ENCODE measurements at regions not wholly inside any gene's neighbourhood (a gene's known extent, or its start where the extent isn't known, plus 50 kb on each side); places are given as distances from the start of the nearest gene placed in this dataset.

DNA sequence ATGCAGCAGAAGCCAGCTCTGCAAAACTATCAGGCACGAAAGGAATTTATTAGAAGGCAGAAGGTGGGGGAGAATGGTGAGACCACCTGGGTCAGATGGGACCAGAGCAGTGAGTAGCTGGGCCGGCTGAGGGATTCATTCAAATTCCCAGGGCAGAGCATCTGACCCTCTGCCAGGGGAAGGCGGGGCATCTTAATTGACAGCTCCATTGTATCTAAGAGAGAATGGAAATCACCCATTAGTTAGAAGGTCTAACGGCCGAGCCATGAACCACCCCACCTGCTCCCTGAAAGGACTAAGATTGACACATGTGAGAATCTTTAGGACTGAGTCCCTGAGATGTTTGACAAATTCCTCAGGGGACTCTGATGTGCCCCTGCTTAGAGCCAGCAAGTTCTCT, 83.7 kb downstream of the PHETA1 start:
- Mint-ChIP-seq H3K4me1 (ENCODE audit: low read depth) (no peaks in the 10 kb centered on the region), H3K36me3 (peaks cover 5% of the 10 kb centered on the region), H3K4me3 (no peak overlapping the region), H3K9me3 (ENCODE audit: low read depth) (peaks cover 4% of the 10 kb centered on the region), H3K27ac (no peak overlapping the region), H3K27me3 (no peaks in the 10 kb centered on the region)

DNA sequence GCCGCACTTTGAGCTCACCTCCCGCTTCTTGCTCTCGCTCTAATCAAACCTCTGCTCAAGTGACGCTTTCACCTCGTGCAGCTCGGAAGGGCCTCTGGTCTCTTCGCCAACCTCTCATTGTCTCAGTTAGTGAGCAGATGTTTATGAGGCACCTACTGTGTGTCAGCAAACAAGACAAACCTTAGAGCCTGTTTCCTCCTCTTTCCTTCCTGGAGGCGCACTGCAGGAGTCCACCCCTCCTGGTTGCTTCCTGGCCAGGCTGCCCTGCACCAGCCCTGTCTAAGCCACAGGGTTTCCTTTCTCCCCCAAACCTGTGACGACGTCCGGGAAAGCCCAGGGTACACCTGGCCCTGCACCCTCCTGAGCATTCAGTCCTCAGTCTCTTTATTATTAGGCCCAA, 84.2 kb downstream of the PHETA1 start:
- H3K9me3 Mint-ChIP-seq (ENCODE audit: low read depth), result peaks cover 4% of the 10 kb centered on the region
- no peak overlapping the region for H3K27ac Mint-ChIP-seq
- peaks cover 5% of the 10 kb centered on the region for H3K36me3 Mint-ChIP-seq
- H3K4me1 Mint-ChIP-seq (ENCODE audit: low read depth), result no peaks in the 10 kb centered on the region
- H3K27me3 Mint-ChIP-seq, result no peaks in the 10 kb centered on the region
- H3K4me3 Mint-ChIP-seq, result no peak overlapping the region

DNA sequence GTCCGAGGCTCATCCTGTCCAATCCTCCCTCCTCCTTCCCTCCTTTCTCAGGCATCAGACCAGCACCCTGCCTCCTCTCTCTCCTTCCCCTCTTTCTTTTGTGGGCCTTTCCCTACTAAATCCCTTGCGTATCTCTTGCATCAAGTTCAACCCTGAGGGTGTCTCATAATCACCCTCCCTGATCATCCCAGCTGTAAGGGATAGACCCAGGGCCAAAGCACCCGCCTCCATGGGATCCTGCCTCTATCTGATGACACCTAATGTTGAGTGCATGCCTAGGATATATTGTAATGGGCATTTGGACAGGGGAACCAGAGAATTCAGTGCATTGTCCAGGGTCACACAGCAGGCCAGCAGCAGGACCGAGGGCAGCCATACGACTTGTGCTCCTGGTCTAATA, 84.9 kb downstream of the PHETA1 start:
- Mint-ChIP-seq H3K4me1 (ENCODE audit: low read depth) (no peaks in the 10 kb centered on the region), H3K27me3 (peaks cover 3% of the 10 kb centered on the region), H3K9me3 (ENCODE audit: low read depth) (peaks cover 4% of the 10 kb centered on the region), H3K4me3 (no peak overlapping the region), H3K27ac (no peak overlapping the region), H3K36me3 (peaks cover 5% of the 10 kb centered on the region)

DNA sequence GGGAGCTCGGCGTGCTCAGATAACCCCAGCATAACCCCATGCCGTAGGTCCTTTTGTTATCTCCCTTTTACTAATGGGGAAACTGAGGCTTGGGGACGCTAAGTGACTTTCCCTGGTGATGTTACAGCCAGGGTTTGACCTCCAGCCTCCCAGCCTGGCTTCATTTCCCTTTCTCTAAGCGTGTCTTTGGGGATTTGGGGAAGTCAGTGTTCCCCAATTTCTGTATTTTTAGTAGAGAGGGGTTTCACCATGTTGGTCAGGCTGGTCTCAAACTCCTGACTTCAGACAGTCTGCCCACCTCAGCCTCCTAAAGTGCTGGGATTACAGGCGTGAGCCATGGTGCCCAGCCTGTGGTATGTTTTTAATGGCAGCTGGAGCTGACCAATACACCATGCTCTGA, 85.4 kb downstream of the PHETA1 start:
- H3K27ac Mint-ChIP-seq, result no peak overlapping the region
- H3K36me3 Mint-ChIP-seq, result peaks cover 5% of the 10 kb centered on the region
- no peak overlapping the region for H3K4me3 Mint-ChIP-seq
- H3K27me3 Mint-ChIP-seq, result peaks cover 3% of the 10 kb centered on the region
- peaks cover 4% of the 10 kb centered on the region for H3K9me3 Mint-ChIP-seq (ENCODE audit: low read depth)
- H3K4me1 Mint-ChIP-seq (ENCODE audit: low read depth), result no peaks in the 10 kb centered on the region

DNA sequence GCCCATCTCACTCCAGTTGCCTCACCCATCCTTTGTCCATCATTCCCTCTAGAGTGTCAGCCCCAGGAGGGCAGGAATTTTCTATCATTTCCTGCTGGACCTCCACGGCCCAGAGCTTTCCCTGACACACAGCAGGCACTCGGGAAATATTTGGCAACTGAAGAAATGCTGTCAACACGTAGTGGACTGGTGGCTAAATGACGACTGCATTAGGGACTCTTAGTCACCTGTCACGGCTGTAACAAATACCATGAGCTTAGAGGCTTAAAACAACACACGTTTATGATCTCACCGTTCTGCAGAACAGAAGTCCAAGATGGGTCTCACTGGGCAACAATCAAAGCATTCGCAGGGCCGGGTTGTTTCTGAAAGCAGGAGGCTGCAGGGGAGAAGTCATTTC, 91.3 kb downstream of the PHETA1 start:
- H3K9me3 Mint-ChIP-seq (ENCODE audit: low read depth), result peaks cover 4% of the 10 kb centered on the region
- H3K4me1 Mint-ChIP-seq (ENCODE audit: low read depth), result peaks cover 2% of the 10 kb centered on the region
- H3K27me3 Mint-ChIP-seq, result peaks cover 3% of the 10 kb centered on the region
- no peak overlapping the region for H3K4me3 Mint-ChIP-seq
- no peak overlapping the region for H3K27ac Mint-ChIP-seq
- H3K36me3 Mint-ChIP-seq, result peaks cover 5% of the 10 kb centered on the region

DNA sequence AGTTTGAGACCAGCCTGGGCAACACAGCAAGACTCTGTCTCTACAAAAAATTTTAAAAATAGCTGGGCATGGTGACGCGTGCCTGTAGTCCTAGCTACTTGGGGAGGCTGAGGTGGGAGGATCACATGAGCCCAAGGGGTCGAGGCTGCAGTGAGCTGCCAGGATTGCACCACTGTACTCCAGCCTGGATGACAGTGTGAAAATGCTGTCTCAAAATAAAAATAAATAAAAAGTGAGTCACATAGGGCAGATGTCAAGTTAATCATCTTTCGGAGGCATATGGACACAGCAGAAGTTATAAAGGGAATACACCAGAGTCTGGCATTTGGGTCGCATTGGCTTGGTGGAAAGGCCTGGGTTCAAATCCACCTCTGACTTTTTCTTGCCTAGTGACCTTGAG, 92.7 kb downstream of the PHETA1 start:
- Mint-ChIP-seq H3K4me3 (no peak overlapping the region), H3K9me3 (ENCODE audit: low read depth) (peaks cover under 1% of the 10 kb centered on the region), H3K36me3 (peaks cover 1% of the 10 kb centered on the region), H3K27ac (no peak overlapping the region), H3K27me3 (peaks cover 5% of the 10 kb centered on the region), H3K4me1 (ENCODE audit: low read depth) (peaks cover 6% of the 10 kb centered on the region)

DNA sequence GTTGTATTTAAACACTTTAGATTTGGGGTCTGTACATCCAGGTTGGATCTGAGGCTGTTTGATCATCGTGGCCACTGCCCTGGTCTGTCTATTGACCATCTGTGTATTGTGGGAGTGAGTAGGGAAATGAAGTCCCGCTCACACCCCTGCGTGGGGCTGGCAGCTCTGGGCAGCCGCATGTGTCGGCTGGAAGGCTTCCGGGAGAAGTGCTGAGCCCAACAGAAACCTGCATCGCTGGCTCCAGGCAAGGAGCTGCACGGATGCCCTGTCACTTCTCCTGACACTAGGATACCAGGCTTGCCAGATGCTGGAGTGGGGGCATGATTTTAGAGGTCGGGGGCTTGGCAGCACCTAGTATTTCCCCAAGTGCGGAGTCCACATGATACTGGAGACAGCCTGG, 93.6 kb downstream of the PHETA1 start:
- H3K4me1 Mint-ChIP-seq (ENCODE audit: low read depth), result peaks cover 6% of the 10 kb centered on the region
- no peak overlapping the region for H3K27ac Mint-ChIP-seq
- no peaks in the 10 kb centered on the region for H3K36me3 Mint-ChIP-seq

DNA sequence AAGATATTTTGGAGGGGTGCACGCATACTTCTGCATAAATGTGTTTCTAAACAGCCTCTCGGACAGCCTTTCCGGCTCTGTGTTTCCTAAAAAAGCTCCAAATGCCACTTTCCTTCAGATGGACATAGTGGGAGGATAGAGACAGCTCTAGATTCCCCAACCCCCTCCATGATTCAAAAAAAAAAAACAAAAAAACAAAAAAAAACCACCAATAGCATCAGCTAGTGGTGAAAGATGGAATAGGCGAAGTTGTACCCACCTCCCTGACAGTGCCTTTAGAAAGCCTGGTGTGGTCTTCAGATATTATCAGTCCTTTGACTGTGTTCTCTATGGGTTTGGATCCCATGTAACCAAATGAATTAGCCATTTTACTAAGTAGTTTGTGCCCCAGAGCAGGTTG, 94.1 kb downstream of the PHETA1 start:
- no peaks in the 10 kb centered on the region for H3K36me3 Mint-ChIP-seq
- no peak overlapping the region for H3K4me3 Mint-ChIP-seq
- H3K27me3 Mint-ChIP-seq, result peaks cover 5% of the 10 kb centered on the region
- no peak overlapping the region for H3K27ac Mint-ChIP-seq
- peaks cover 6% of the 10 kb centered on the region for H3K4me1 Mint-ChIP-seq (ENCODE audit: low read depth)
- H3K9me3 Mint-ChIP-seq (ENCODE audit: low read depth), result no peaks in the 10 kb centered on the region

More for the DNA sequence above, 93.6 kb downstream of the PHETA1 start:
- Mint-ChIP-seq H3K9me3 (ENCODE audit: low read depth) (no peaks in the 10 kb centered on the region), H3K27me3 (peaks cover 5% of the 10 kb centered on the region), H3K4me3 (no peak overlapping the region)

DNA sequence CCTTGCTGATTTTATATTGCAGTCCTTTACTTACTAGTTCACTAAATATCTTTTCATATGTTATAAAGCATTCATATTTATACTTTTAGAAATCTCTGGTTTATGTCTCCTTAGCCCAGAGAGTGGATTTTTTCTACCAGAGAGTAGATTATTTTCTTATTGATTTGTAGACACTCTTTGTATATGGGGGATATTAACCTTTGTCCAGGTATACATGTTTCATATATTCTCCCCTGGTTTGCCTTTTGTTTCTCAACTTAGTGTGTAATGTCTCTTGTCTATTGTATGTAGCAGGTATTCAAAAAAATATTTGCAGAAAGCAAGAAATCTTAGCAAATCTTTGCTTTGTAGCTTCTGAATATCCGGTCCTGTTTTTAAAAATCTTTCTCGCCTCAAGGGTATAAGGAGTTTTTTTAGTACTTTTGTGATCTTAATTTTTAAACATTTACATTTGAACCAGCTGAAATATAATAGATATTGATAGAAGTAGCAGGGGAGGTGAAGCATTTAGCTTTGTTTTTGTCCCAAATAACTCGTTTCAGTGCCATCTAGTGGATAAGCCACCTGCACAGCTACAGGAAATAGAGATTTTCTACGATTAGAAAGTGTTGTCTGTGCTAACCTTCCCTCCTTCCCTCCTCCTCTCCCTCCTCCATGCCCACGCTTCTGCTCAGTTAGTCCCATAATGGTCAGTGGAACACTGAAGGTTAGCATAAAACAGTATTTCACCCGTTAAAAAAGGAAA, 97.0 kb downstream of the PHETA1 start:
- Mint-ChIP-seq H3K27ac (no peak overlapping the region), H3K9me3 (ENCODE audit: low read depth) (no peaks in the 10 kb centered on the region), H3K36me3 (no peaks in the 10 kb centered on the region), H3K4me1 (ENCODE audit: low read depth) (peaks cover 6% of the 10 kb centered on the region), H3K27me3 (peaks cover 3% of the 10 kb centered on the region), H3K4me3 (no peak overlapping the region)

DNA sequence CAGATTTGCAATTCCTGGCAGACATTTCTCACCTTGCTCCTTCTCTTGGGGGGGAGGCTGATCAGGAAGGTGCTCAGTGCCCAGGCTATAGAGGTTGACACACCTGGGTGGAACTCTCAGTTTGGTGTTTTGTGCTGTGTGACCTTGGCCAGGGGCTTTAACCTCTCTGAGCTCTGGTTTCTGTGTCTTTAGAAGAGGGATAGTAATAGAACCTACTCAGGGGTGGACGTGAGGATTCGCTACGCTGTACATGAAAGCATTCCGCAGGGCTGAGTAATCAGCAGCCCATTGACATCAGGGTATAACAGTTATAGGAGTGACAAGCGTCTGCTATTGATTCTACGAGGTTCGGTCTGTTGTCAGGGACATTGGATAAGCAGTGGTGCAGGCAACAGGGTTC, 98.1 kb downstream of the PHETA1 start:
- no peaks in the 10 kb centered on the region for H3K9me3 Mint-ChIP-seq (ENCODE audit: low read depth)
- H3K27me3 Mint-ChIP-seq, result peaks cover 3% of the 10 kb centered on the region
- no peaks in the 10 kb centered on the region for H3K36me3 Mint-ChIP-seq
- H3K4me1 Mint-ChIP-seq (ENCODE audit: low read depth), result peaks cover 6% of the 10 kb centered on the region
- no peak overlapping the region for H3K4me3 Mint-ChIP-seq
- no peak overlapping the region for H3K27ac Mint-ChIP-seq

DNA sequence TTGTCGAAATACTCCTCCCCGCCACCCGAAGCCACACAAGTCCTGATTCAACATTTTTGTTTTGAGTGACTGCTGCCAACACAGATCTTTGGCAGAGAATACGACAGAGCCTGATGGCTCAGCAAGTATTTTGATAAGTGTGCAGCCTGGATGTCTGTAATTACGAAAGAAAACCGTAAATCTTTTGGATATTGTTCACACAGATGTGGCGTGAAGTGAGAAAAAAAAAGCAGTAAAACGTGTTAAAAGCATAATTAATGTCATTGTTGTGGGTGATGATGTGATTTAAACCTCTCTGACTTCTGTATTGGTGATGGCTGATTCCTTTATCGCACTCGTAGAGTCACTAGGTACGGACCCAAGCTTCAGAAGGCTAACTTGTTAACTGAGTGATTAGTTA, 98.7 kb downstream of the PHETA1 start:
- H3K4me1 Mint-ChIP-seq (ENCODE audit: low read depth), result peaks cover 6% of the 10 kb centered on the region
- no peak overlapping the region for H3K27ac Mint-ChIP-seq
- H3K4me3 Mint-ChIP-seq, result no peak overlapping the region
- H3K36me3 Mint-ChIP-seq, result no peaks in the 10 kb centered on the region
- no peaks in the 10 kb centered on the region for H3K9me3 Mint-ChIP-seq (ENCODE audit: low read depth)
- peaks cover 3% of the 10 kb centered on the region for H3K27me3 Mint-ChIP-seq

DNA sequence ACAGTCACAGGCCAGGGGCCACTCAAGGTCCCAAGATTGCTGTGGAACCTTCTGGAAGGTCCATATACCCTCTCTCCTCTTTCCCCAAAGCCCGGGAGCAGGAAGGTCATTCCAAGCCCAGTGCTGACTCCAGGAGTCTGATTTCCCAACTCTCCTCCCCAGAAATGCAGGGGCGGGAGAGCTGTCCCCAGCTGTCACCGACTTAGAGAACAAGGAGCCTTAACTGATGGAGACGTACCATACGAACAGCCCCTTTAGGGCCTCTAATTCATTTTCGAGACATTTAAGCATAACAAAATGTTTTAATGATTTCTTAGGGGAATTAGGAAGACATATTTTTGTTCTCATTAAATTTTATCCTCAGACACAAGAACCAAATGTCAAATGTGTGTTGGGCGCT, 99.2 kb downstream of the PHETA1 start:
- peaks cover 6% of the 10 kb centered on the region for H3K4me1 Mint-ChIP-seq (ENCODE audit: low read depth)
- no peak overlapping the region for H3K4me3 Mint-ChIP-seq

DNA sequence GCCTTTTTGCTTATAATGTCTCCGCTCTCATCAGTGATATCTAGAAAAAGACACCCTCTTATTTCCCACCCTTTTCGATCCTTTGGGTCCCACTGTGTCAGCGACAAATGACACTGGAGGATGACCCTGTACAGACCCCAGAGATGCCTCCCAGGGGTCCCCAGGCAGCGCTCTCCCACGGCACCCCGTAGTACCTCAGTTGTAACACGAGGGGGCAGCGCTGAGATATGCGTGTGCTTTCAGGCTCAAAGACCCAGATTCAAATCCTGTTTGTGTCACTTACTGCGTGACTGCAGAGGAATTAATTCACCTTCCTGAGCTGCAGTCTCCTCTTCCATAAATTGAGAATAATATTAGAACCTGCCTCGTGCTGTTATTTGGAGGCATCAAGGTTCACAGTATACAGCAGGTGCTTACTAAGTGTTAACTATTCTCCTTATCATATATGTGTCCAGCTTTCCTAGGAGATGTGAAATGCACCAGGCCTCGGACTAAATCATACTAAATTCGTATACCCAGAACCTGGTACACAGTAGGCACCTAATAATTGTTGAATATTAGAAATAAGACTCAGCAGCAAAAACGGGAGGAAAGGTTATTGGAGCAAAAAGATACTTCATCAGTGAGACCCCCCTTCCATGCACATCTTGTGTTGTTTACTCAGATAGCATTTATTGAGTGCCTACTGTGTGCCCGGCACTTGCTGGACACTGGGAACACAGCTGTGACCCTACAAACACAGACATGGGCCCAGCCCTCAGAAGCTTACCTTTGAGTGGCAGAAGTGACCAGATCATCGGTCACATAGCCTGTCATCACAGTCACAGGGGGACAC, 99.9 kb downstream of the PHETA1 start:
- no peaks in the 10 kb centered on the region for H3K9me3 Mint-ChIP-seq (ENCODE audit: low read depth)
- H3K4me3 Mint-ChIP-seq, result no peak overlapping the region
- no peak overlapping the region for H3K27ac Mint-ChIP-seq
- H3K27me3 Mint-ChIP-seq, result peaks cover 3% of the 10 kb centered on the region
- H3K36me3 Mint-ChIP-seq, result no peaks in the 10 kb centered on the region
- peaks cover 6% of the 10 kb centered on the region for H3K4me1 Mint-ChIP-seq (ENCODE audit: low read depth)

More for the DNA sequence above, 99.2 kb downstream of the PHETA1 start:
- Mint-ChIP-seq H3K27me3 (peaks cover 3% of the 10 kb centered on the region), H3K36me3 (no peaks in the 10 kb centered on the region), H3K27ac (no peak overlapping the region), H3K9me3 (ENCODE audit: low read depth) (no peaks in the 10 kb centered on the region)

DNA sequence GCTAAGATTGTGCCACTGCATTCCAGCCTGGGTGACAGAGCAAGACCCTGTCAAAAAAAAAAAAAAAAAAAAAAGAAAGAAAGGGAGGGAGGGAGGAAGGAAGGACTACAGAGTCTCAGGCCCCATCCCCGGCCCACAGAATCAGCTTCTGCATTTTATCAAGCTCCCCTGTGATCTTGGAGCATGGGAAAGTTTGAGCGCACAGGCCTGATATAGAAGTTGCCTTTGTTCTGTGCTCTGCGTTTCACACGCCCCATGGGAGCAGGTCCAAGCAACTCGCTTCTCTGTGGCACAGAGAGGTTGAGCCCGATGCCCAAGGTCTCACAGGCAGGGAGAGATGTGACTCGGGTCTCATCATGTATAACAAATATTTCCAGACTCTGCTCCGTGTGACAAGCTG, 101.8 kb downstream of the PHETA1 start:
- Mint-ChIP-seq H3K4me1 (ENCODE audit: low read depth) (peaks cover 2% of the 10 kb centered on the region), H3K27me3 (peaks cover 4% of the 10 kb centered on the region), H3K4me3 (no peak overlapping the region), H3K27ac (no peak overlapping the region), H3K9me3 (ENCODE audit: low read depth) (no peaks in the 10 kb centered on the region), H3K36me3 (no peaks in the 10 kb centered on the region)

DNA sequence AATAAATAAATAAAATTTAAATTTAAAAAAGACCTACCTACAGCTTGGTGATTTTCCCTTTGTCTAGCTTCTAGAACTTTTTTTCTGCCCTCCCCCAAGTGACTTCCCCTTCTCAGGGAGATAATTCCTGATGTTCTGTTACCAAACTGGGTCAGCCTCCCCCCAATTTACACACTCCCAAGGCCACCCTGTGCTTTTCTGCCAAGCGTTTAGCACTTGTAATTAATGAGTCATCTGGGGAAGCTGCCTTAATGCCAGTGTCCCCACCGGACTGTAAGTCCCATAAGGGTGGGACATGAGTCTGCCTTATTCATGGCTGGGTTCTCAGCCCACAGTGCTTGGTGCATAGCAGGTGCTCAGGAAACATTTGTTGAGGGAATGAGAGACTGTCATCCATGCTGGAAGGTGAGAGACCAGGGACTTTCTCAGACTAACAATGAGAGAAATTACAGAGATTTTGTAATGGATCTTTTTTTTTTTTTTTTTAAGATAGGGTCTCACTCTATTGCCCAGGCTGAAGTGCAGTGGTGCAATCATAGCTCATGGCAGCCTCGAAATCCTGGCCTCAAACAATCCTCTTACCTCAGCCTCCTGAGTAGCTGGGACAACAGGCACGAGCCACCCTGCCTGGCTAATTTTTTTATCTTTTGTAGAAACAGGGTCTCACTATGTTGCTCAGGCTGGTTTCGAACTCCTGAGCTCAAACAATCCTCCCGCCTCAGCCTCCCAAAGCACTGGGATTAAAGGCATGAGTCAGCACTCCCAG, 106.8 kb downstream of the PHETA1 start:
- no peak overlapping the region for H3K27ac Mint-ChIP-seq
- H3K27me3 Mint-ChIP-seq, result peaks cover 1% of the 10 kb centered on the region
- H3K4me1 Mint-ChIP-seq (ENCODE audit: low read depth), result peaks cover 5% of the 10 kb centered on the region
- H3K9me3 Mint-ChIP-seq (ENCODE audit: low read depth), result no peaks in the 10 kb centered on the region
- H3K36me3 Mint-ChIP-seq, result no peaks in the 10 kb centered on the region
- H3K4me3 Mint-ChIP-seq, result no peak overlapping the region

Measured in activated naive CD8-positive, alpha-beta T cell (primary cell).